Immature natural killer cell (primary cell): ENCODE measurements at regions not wholly inside any gene's neighbourhood (a gene's known extent, or its start where the extent isn't known, plus 50 kb on each side); places are given as distances from the start of the nearest gene placed in this dataset.

ENCODE experiments used
- DNase-seq, 3 donors: peaks; one replicate each; pipeline ENCODE4 v3.0.0; 2022; ENCODE audit warnings: mixed read lengths in 1 of 3
- H3K27ac Mint-ChIP-seq, 6 donors: one replicate each; pipeline ENCODE4 v1.8.0; 2020; ENCODE audit warnings: mixed read lengths in 6 of 6, mild to moderate bottlenecking in 5 of 6, inconsistent platforms in 4 of 6, moderate library complexity in 3 of 6
- H3K27me3 Mint-ChIP-seq, 3 donors: one replicate each; pipeline ENCODE4 v1.8.0; 2020 to 2021; ENCODE audit warnings: low read depth in 3 of 3, mild to moderate bottlenecking in 3 of 3, mixed read lengths in 3 of 3, moderate library complexity in 3 of 3, inconsistent platforms in 1 of 3
- H3K36me3 Mint-ChIP-seq, 3 donors: one replicate each; pipeline ENCODE4 v1.8.0; 2020; ENCODE audit warnings: mixed read lengths in 3 of 3, inconsistent platforms in 2 of 3, mild to moderate bottlenecking in 2 of 3
- H3K4me1 Mint-ChIP-seq, 2 donors: one replicate each; pipeline ENCODE4 v1.8.0; 2020; ENCODE audit warnings: inconsistent platforms in 2 of 2, mild to moderate bottlenecking in 2 of 2, mixed read lengths in 2 of 2, moderate library complexity in 1 of 2
- H3K4me3 Mint-ChIP-seq, 5 donors: one replicate each; pipeline ENCODE4 v1.8.0; 2020; ENCODE audit warnings: mild to moderate bottlenecking in 5 of 5, mixed read lengths in 5 of 5, inconsistent platforms in 3 of 5, moderate library complexity in 3 of 5
- H3K9me3 Mint-ChIP-seq, 6 donors: one replicate each; pipeline ENCODE4 v1.8.0; 2020; ENCODE audit warnings: mild to moderate bottlenecking in 6 of 6, mixed read lengths in 6 of 6, inconsistent platforms in 4 of 6, moderate library complexity in 3 of 6

DNA sequence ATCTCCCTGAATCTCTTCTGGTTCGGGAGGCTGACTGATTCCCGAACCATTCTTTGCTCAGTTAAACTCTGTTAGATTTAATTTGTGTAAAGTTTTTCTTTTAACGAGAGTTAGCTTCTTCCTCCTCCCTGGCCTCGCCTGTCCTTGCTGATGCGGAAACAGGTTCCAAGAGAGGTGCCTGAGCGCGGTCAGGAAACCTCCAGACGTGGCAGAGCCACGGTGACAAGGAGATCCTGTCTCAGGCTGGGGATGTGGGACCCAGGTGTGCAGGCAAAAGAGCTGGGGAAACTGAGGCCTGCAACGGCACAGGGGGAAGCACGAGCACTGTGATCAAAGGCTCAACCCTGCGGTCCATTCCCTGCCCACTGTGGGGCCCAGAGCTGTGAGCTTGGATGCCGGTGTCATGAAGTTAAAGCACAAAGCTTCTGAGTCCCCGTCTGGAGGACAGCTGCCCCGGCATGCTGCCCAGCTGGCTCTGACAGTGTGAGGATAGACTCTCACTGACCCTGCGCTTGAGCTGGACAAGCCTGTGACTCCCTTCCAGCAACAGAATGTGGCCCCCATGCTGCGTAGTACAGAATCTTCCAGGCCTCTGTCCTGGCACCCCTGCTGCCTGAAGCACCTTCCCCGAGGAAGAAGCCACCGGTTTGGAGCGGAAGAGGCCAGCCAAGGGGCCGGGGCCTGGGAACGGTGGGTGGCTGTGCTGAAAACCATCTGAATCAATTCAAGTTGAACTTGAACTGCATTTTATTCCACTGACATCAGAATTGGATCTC is 960.6 kb downstream of the BRD1 start:
- no peak overlapping the region for H3K4me3 Mint-ChIP-seq
- H3K27ac Mint-ChIP-seq = no peak overlapping the region
- no peaks in the 10 kb centered on the region for H3K36me3 Mint-ChIP-seq
- no peak for DNase-seq
- H3K9me3 Mint-ChIP-seq = no peaks in the 10 kb centered on the region
- H3K4me1 Mint-ChIP-seq = no peaks in the 10 kb centered on the region
- peaks cover 2 to 4% (median 3%) of the 10 kb centered on the region in 3 donors for H3K27me3 Mint-ChIP-seq

DNA sequence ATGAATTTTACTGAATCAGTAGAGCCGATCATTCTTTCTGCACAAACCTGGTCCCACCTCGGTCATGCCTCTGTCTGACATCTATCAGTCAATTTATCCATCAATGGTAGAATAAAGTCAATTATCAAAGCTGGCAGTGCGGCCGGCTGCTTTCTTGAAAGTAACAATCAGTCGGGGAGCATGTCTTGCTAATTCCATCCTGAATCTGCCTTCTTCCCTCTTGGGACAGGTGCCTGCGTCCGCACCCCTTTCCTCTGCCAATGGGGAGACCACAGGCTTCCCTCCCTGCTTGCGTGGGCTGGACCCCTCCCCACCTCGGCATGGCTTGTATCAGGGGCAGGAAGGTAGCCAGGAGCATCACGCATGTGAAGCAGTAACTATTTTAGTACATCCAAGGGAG is 962.9 kb downstream of the BRD1 start:
- H3K4me3 Mint-ChIP-seq = no peak overlapping the region
- H3K27me3 Mint-ChIP-seq = peaks cover 0 to 2% (median 0%) of the 10 kb centered on the region in 3 donors
- no peaks in the 10 kb centered on the region for H3K9me3 Mint-ChIP-seq
- no peaks in the 10 kb centered on the region for H3K4me1 Mint-ChIP-seq
- no peak for DNase-seq
- H3K36me3 Mint-ChIP-seq = no peaks in the 10 kb centered on the region
- H3K27ac Mint-ChIP-seq = no peak overlapping the region

DNA sequence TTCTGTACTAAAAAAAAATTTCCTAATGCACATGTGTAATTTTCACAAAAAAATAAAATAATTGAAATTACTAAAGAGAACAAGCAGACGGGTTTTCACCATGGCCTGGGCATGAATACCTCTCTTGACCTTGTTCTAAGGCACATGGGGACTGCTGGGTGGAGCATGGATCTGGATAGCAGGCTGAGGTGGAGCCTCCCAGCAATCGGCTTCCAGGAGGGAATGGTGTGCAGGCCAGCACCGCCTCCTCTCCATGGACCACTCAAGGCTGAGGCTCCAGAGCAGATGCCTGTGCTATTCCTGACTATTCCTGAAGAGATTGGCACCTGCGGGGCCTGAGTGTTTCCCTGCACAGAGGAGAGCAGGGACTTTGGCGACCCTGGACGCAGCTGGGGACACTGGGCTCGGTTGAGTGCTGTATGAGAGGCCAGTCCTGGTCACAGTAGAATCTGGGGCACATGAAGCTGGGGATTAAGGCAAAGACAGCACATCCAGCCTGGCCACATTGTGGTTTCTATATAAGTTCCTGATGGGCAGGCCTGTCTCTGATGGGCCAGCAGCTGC is 963.6 kb downstream of the BRD1 start:
- no peaks in the 10 kb centered on the region for H3K9me3 Mint-ChIP-seq
- DNase-seq = no peak
- H3K4me3 Mint-ChIP-seq = no peak overlapping the region
- no peak overlapping the region for H3K27ac Mint-ChIP-seq
- H3K27me3 Mint-ChIP-seq = peaks cover 0 to 2% (median 0%) of the 10 kb centered on the region in 3 donors
- no peaks in the 10 kb centered on the region for H3K4me1 Mint-ChIP-seq
- no peaks in the 10 kb centered on the region for H3K36me3 Mint-ChIP-seq

DNA sequence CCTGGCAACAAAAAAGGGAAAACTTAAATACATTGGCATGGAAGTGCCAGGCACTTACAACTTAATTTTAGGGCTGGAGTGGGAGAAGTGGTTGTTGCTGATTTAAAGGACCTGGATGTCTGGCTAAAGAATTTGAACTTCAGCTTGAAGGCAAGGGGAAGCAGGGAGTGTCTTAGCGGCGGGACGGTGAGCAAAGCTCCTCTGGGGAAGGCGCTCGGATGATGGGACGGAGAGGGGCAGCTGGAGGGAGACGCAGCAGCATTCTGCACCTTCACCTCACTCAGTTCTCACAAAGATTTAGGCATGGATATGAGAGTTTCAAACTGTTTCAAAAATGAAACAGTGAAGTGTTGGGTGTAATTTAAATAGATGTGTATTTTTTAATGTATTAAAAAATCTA is 967.1 kb downstream of the BRD1 start:
- Mint-ChIP-seq H3K4me1 (no peaks in the 10 kb centered on the region), H3K27me3 (peaks cover 0 to 9% (median 0%) of the 10 kb centered on the region in 3 donors), H3K36me3 (no peaks in the 10 kb centered on the region), H3K27ac (no peak overlapping the region), H3K9me3 (no peaks in the 10 kb centered on the region), H3K4me3 (no peak overlapping the region)
- DNase-seq = no peak

DNA sequence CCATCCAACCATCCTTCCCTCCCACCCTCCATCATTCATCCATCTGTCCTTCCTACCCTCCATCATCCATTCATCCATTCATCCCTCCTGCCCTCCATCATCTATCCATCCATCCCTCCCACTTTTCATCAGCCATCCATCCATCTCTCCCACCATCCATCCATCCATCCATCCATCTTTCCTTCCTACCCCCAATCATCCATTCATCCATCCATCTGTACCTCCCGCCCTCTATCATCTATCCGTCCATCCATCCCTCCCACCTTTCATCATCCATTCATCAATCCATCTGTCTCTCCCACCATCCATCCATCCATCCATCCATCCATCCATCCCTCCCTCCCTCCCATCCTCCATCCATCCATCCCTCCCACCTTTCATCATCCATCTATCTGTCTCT is 968.8 kb downstream of the BRD1 start:
- H3K27me3 Mint-ChIP-seq = peaks cover 0 to 9% (median 0%) of the 10 kb centered on the region in 3 donors
- no peak overlapping the region for H3K4me3 Mint-ChIP-seq
- no peak overlapping the region for H3K27ac Mint-ChIP-seq

DNA sequence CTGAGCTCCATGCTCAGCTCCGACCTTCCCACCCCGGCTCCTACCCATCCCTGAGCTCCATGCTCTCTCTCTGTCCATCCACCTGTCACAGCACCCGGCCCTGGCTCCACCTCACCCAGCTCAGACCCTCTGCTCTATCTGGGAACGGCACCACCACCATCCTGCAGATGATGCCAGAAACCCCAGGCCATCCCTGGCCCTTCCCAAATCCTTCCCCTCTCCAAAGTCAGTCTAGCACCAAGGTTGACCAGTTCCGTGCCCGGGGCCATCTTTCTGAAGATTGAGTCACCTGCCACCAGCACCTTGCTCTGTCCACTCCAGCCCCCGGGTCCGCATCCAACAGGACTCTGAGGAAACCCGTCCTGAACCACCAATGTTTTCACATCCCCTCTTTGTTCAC is 969.6 kb downstream of the BRD1 start:
- Mint-ChIP-seq H3K4me1 (no peaks in the 10 kb centered on the region), H3K36me3 (no peaks in the 10 kb centered on the region), H3K27ac (no peak overlapping the region), H3K4me3 (no peak overlapping the region), H3K9me3 (no peaks in the 10 kb centered on the region), H3K27me3 (peaks cover 0 to 9% (median 0%) of the 10 kb centered on the region in 3 donors)
- no peak for DNase-seq

More for the DNA sequence above, 968.8 kb downstream of the BRD1 start:
- H3K4me1 Mint-ChIP-seq = no peaks in the 10 kb centered on the region
- H3K9me3 Mint-ChIP-seq = no peaks in the 10 kb centered on the region
- H3K36me3 Mint-ChIP-seq = no peaks in the 10 kb centered on the region
- no peak for DNase-seq

DNA sequence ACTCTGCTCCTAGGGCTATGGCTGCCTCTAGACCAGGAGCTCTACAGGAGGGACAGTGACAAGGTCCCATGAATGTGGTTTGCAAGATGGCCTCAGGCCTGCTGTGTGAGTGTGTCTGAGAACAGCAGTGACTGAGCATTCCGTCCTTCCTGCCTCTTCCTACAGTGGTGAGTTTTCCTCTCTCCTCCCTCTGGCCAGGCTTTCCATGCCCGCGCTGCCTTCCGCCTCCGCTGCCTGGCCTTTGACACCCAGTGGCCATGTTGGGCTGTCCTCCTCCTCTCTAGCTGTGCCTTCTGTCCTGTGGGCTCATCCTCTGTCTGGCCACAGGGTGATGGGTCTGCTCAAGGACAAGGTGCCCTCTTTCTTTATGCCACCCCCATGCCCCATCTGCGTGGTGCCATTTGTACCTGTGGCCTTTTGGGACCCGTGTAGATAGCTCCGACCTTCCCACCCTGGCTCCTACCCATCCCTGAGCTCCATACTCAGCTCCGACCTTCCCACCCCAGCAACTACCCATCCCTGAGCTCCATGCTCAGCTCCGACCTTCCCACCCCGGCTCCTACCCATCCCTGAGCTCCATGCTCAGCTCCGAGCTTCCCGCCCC is 970.4 kb downstream of the BRD1 start:
- H3K36me3 Mint-ChIP-seq = no peaks in the 10 kb centered on the region
- H3K4me3 Mint-ChIP-seq = no peak overlapping the region
- DNase-seq = no peak
- H3K27ac Mint-ChIP-seq = no peak overlapping the region
- H3K4me1 Mint-ChIP-seq = no peaks in the 10 kb centered on the region
- H3K27me3 Mint-ChIP-seq = peaks cover 0 to 9% (median 0%) of the 10 kb centered on the region in 3 donors
- no peaks in the 10 kb centered on the region for H3K9me3 Mint-ChIP-seq

DNA sequence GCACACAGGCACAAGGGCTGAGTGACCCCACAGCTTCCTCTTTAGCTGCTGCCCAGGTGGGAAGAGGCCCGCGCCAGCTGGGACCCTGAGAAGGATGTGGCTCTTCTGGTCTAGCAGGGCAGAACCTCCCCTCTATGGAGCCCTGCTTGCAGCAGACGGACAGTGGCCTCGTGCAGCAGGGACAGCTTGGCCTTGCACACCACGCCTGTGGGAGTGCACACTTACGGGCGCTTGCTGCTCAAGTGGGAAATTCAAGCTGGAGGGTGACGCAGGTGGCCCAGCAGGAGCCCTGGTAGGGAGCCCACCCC is 971.4 kb downstream of the BRD1 start:
- Mint-ChIP-seq H3K27ac (no peak overlapping the region), H3K36me3 (no peaks in the 10 kb centered on the region), H3K9me3 (no peaks in the 10 kb centered on the region), H3K27me3 (peaks cover 0 to 9% (median 3%) of the 10 kb centered on the region in 3 donors), H3K4me3 (no peak overlapping the region), H3K4me1 (no peaks in the 10 kb centered on the region)
- no peak for DNase-seq

DNA sequence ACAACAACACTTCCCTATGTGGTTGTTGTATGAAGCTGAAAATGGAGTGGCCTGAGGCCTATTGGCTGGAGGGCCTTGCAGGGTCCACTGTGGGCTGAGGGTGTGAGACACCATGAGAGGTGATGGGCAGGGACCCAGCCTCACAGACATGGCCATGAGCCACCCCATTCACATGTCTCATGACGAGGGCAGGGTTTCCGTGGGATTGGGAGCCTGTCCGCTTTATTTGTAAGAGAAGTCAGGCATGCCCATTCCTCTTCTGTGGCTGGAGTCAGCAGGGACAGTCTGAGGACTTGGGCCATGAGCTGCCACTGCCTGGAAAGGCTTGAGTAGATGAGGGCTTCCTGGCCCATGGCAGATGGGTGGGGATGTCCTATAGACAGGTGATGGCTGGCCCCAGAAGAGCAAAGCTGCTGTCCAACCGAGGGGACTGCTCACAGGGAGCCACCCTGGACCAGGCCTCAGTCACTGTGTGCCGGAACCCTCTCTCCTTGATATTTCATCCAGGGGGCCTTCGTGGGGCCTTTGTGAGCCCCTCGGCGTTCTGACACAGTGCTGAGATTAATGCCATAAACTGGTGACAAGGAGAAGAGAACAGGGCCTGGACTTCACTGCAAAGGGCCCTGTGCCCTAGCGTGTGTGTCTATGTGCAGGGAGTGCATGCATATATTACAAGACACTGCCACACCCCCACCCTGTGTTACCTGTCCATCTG is 971.9 kb downstream of the BRD1 start:
- H3K36me3 Mint-ChIP-seq = no peaks in the 10 kb centered on the region
- H3K27me3 Mint-ChIP-seq = peaks cover 0 to 9% (median 3%) of the 10 kb centered on the region in 3 donors
- DNase-seq = no peak
- H3K27ac Mint-ChIP-seq = no peak overlapping the region
- H3K9me3 Mint-ChIP-seq = no peaks in the 10 kb centered on the region
- no peak overlapping the region for H3K4me3 Mint-ChIP-seq
- no peaks in the 10 kb centered on the region for H3K4me1 Mint-ChIP-seq

DNA sequence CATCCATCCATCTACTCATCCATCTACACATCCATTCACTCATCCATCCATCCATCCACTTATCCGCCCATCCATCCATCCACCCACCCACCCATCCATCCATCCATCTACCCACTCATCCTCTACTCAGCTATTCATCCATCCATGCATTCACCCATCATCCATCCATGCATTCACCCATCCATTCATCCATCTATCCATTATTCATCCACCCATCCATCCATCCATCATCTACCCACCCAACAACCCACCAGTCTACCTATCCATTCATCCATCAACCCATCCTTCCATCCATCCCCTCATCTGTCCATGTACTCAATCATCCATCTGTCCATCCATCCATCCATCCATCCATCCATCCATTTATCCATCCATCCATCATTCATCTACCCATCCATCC is 972.7 kb downstream of the BRD1 start:
- Mint-ChIP-seq H3K36me3 (no peaks in the 10 kb centered on the region), H3K4me3 (no peak overlapping the region), H3K27me3 (peaks cover 0 to 9% (median 3%) of the 10 kb centered on the region in 3 donors), H3K27ac (no peak overlapping the region), H3K4me1 (no peaks in the 10 kb centered on the region), H3K9me3 (no peaks in the 10 kb centered on the region)
- DNase-seq = no peak

DNA sequence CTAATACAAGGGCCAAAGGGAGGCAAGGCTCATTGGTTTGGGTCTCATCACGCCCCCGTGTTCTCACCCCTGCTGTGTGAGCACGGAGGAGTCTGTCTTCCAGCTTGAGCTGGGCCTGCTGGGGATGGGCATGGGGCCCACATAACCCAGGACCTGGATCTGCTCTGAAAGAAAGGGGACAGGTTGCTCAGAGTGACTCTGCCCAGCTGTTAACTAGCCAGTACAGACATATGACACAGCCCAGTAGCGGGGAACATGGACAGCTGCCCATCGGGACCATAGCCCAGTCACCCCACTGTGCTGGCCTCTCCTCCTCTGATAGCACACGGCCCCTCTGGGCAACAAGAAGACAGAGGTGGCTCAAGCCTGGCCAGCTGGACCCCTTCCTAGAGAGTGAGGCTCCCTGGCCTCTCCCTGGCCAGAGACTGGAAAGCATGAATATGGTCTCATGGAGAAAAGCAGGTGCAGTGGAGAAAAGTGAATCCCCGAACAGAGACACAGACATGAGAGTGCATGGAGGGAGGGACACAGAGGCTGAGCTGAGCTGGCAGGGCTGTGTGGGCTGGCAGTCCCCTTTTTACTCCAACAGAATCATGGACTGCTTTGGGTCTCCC is 973.9 kb downstream of the BRD1 start:
- no peak overlapping the region for H3K4me3 Mint-ChIP-seq
- no peak overlapping the region for H3K27ac Mint-ChIP-seq
- H3K27me3 Mint-ChIP-seq = peaks cover 2 to 9% (median 5%) of the 10 kb centered on the region in 3 donors
- DNase-seq = no peak
- H3K4me1 Mint-ChIP-seq = no peaks in the 10 kb centered on the region
- H3K36me3 Mint-ChIP-seq = no peaks in the 10 kb centered on the region
- H3K9me3 Mint-ChIP-seq = no peaks in the 10 kb centered on the region

DNA sequence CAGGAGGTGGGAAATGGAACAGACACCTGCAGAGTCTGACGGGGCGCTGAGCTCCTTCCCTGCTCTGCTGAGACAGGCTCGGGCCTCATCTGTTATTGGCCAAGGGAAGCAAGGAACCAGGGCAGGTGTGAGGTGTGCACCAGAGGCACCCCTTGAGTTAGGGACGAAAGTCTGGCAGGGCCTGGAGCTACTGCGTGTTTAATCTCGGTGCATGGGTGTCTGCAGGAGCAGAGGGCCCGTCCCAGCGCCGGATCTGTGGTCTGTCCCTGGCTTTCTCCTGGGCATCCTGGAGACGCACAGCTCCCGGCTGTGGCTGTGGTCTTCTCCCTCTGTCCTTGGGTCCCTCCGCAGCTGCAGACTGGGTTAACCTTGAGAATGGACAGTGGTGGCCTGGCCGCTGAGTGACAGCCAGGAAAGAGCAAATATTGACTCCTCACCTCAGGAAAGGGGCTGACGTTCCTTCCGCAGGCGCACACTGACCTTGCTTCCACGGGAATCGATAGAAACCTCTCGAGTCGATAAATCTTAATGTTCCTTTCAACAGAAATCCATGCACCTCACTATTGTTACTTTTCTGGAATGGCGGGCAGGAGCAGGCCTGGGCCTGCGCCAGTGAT is 975.6 kb downstream of the BRD1 start:
- Mint-ChIP-seq H3K4me3 (no peak overlapping the region), H3K27ac (no peak overlapping the region), H3K27me3 (peaks cover 3 to 7% (median 6%) of the 10 kb centered on the region in 3 donors), H3K36me3 (no peaks in the 10 kb centered on the region), H3K9me3 (no peaks in the 10 kb centered on the region), H3K4me1 (no peaks in the 10 kb centered on the region)
- DNase-seq = no peak

DNA sequence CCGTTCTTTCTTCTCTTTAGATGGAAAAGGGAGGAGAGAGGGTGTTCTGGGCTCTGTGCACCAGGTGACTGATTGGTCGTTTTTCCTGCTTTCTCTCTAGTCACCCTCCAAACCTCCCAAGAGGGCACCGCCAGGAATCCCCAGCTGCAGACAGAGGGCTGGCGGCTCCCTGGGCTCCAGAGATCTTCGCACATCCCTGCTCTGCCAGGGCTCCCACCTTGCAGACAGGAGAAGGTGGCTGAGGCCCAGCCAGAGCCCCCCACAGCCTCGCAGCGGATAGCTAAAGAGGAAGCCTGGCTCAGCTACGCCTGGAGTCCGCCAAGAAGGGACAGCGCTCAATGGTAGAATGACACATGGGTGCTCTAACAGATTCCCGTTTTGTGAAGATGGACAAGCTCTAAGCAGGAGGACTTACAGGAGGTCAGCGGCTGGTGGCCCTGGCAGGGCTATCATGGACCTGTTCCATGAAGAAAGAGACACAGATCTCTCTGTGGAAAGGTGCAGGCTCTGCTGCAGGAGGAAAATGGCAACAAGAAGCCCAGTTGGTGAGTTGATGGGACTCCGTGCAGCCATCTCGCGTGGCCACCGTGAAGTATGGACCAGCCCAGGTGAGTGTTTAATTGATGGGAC is 976.9 kb downstream of the BRD1 start:
- H3K4me3 Mint-ChIP-seq = no peak overlapping the region
- peaks cover 2 to 10% (median 6%) of the 10 kb centered on the region in 3 donors for H3K27me3 Mint-ChIP-seq

More for the DNA sequence above, 976.9 kb downstream of the BRD1 start:
- no peak for DNase-seq
- no peaks in the 10 kb centered on the region for H3K4me1 Mint-ChIP-seq
- H3K9me3 Mint-ChIP-seq = no peaks in the 10 kb centered on the region
- no peaks in the 10 kb centered on the region for H3K36me3 Mint-ChIP-seq
- no peak overlapping the region for H3K27ac Mint-ChIP-seq
